COLO668 (cell line): ENCODE measurements at regions not wholly inside any gene's neighbourhood (a gene's known extent, or its start where the extent isn't known, plus 50 kb on each side); places are given as distances from the start of the nearest gene placed in this dataset.
"Not testable (repeated sequence)": the region's sequence is repeated elsewhere in the genome, so short reads cannot be mapped to it uniquely, and the experiment has no call there.

Source experiments
- DNase-seq: peaks from one replicate; lab custom pipeline; 2025; ENCODE audit not compliant: unreplicated experiment; lab: John Stamatoyannopoulos, UW

DNA sequence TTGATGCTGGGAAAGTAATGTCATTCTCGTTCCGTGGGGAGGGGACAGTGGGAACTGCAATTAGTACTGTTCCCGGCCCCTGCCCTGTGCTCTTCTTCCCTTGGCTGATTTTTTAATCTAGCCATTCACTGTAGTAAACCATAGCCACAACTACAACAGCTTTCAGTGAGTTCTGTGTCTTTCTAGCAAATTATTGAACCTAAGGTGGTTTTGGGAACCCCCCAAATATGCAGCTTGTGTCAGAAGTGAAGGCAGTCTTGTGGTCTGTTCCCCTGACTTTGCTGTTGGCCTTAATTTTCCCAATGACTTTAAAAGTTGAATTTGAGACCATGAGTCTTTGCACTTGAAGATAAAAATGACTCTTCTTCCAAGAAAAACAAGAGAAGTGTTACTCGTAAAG, 114.3 kb upstream of the ETV6 start:
- DNase-seq, result no peak

- no peak for DNase-seq
These were observed 110.3 kb upstream of the ETV6 start for GRCh38 chr12:11539156-11539555.

GRCh38 chr12:11540156-11540555, 109.3 kb upstream of the ETV6 start:
- no peak for DNase-seq

- DNase-seq, result no peak
These were observed 108.7 kb upstream of the ETV6 start for GRCh38 chr12:11540615-11541310.

- DNase-seq, result no peak
These were observed 106.9 kb upstream of the ETV6 start for GRCh38 chr12:11542599-11542998.

DNA sequence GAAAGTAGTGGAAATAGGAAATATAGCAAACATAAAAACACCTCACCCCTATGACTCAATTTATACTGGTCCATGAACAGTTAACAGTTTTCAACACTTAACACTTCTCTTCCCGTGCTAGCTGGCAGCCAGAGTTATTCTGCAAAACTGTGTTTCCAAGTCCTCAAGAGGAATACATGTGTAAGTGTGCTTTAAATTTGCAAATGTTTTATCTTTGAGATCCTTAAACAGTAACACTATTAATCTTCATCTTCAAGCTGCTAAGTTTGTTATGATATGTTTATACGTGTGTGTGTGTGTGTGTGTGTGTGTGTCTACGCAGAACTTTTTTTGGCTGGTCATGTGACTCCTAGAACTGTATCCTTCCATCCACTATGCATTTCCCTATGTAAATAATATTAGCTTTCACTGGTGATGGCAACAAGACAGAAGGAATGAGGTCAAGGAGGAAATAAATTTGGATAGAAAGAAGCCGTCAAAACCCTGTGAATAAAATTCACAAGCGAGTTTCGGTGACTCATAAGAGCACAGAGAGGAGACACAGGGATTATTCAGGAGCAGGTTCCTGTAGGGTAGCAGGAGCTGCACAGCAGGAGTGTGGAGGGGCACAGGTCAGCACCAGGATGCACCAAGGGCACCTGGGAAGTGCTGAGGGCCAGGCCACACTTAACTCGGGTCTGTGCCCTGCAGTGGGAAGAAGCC, 105.9 kb upstream of the ETV6 start:
- no peak for DNase-seq

GRCh38 chr12:11545484-11546330, 103.8 kb upstream of the ETV6 start:
- DNase-seq, result no peak

GRCh38 chr12:11546582-11547270, 102.7 kb upstream of the ETV6 start:
- not testable (repeated sequence) for DNase-seq

DNA sequence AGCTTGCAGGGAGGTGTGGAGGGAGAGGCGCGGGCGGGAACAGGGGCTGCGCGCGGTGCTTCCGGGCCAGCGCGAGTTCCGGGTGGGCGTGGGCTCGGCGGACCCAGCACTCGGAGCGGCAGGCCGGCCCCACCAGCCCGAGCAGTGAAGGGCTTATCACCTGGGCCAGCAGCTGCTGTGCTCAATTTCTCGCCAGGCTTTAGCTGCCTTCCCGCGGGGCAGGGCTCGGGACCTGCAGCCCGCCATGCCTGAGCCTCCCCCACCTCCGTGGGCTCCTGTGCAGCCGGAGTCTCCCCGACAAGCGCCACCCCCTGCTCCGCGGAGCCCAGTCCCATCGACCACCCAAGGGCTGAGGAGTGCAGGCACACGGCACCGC, 102.2 kb upstream of the ETV6 start:
- not testable (repeated sequence) for DNase-seq

GRCh38 chr12:11549119-11549518, 100.4 kb upstream of the ETV6 start:
- no peak for DNase-seq

- peak; percentile 36 for DNase-seq
These were observed 95.5 kb upstream of the ETV6 start for GRCh38 chr12:11553871-11554533.

DNA sequence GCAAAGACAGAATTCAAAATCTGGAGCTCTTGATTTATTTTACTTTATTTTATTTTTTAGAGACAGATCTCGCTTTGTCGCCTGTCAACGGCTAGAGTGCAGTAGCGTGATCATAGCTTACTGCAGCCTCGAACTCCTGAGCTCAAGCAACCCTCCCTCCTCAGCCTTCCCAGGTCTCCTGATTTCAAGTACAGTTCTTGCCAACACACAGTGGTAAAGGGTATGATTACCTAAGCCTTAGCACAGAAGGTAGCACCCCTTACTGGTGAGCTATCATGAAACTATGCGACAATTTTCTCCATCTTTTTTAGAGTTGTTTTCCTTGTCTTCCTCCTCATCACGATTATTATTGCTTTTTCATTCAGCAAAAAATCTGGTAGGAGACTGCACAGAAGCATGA, 94.3 kb upstream of the ETV6 start:
- no peak for DNase-seq

DNA sequence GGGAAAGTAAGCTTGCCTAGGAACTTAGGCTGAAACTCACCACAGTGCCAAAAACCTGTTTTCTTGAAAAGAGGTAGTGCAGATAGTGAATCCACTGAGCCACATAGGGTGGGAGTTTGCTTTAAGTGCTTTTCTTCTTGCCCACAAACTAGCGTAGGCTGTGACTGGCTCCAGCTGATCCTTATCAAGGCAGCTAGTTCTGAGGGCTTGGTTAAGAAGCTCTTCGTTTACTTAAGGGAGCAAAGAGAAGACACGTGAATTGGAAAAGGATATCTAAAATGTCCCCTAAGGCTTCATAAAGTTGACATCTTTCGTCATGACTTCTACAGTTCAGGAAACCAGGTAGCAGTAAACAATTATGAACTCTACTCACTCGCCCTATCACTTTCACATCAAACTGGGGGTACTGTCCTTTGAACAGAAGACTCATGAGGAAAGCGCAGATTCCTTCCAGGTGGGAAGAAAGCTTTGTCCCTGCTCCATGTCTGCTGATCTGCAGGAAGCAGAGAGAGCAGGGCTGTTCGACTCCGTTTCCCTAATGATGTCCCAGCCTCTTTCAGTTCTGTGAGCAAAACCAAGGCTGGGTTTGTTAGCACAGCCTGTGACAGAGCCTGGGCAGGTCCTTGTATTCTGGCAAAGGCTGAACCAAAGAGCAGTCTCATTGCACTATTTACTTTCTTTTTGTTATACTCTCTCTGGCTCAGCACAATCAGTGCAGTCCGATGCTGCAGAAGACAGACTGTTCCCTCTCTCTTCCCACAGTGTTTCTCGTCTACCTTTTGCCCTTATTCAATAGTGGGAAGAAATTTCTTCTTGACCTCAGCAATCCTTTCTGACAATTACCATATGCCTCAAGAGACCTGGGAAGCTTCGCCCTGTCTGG, 93.5 kb upstream of the ETV6 start:
- no peak for DNase-seq

DNA sequence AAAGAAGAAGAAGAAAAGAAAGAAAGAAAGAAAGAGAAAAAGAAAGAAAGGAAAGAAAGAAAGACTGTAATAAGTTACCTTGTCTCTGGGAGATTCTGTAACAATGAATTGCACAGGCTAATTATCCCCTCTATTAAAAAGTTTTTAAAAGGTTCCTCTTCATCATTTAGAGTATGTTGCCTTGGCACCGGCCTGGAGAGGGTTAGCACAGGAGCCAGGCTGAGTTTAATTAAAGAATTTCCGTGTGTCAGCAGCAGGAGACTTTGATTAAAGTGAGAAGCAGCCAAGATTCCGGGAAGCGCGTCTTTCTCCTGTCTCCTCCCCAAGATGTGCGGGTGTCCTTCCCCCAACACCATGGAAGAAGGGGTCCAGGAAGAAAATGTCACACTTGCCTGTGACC, 92.8 kb upstream of the ETV6 start:
- no peak for DNase-seq

- no peak for DNase-seq
These were observed 89.7 kb upstream of the ETV6 start for GRCh38 chr12:11559626-11560340.

GRCh38 chr12:11561411-11561810, 88.1 kb upstream of the ETV6 start:
- no peak for DNase-seq

- DNase-seq, result no peak
These were observed 85.4 kb upstream of the ETV6 start for GRCh38 chr12:11563785-11564739.
